Stimulated activated naive B cell treated with anti-CD40 and anti-IgM and Interleukin-4, amounts not matched to agents 10 μg/mL and 1 μg/mL and 100 μg/mL, for 72 hours (primary cell): ENCODE measurements at regions not wholly inside any gene's neighbourhood (a gene's known extent, or its start where the extent isn't known, plus 50 kb on each side); places are given as distances from the start of the nearest gene placed in this dataset.

Source experiments
- ATAC-seq, 2 donors: fragments of 150-1000 bp; cut with Tn5 transposase; replicated peaks; 2 replicates each; pipeline ENCODE4 v1.10.0; 2021; ENCODE audit warnings: moderate library complexity in 1 of 2
- DNase-seq: peaks from one replicate; pipeline ENCODE4 v3.0.0; 2021
- H3K27ac Mint-ChIP-seq: one replicate; pipeline ENCODE4 v1.8.0; 2022; ENCODE audit warnings: mild to moderate bottlenecking, mixed read lengths
- H3K27me3 Mint-ChIP-seq, 2 donors: one replicate each; pipeline ENCODE4 v1.8.0; 2022; ENCODE audit warnings: mixed read lengths in 2 of 2
- H3K36me3 Mint-ChIP-seq, 2 donors: one replicate each; pipeline ENCODE4 v1.8.0; 2022; ENCODE audit warnings: mixed read lengths in 2 of 2, mild to moderate bottlenecking in 1 of 2
- H3K4me1 Mint-ChIP-seq, 2 donors: one replicate each; pipeline ENCODE4 v1.8.0; 2022; ENCODE audit warnings: mixed read lengths in 2 of 2, mild to moderate bottlenecking in 1 of 2
- H3K4me3 Mint-ChIP-seq, 2 donors: one replicate each; pipeline ENCODE4 v1.8.0; 2022; ENCODE audit warnings: mild to moderate bottlenecking in 2 of 2, mixed read lengths in 2 of 2, moderate library complexity in 1 of 2
- H3K9me3 Mint-ChIP-seq, 2 donors: one replicate each; pipeline ENCODE4 v1.8.0; 2022; ENCODE audit warnings: mixed read lengths in 2 of 2, mild to moderate bottlenecking in 1 of 2

- Mint-ChIP-seq H3K27ac (no peak overlapping the region), H3K4me3 (no peak overlapping the region), H3K9me3 (no peaks in the 10 kb centered on the region), H3K36me3 (no peaks in the 10 kb centered on the region), H3K4me1 (no peaks in the 10 kb centered on the region), H3K27me3 (peaks cover 0 to 7% of the 10 kb centered on the region in 2 donors)
- ATAC-seq: no peak
- no peak for DNase-seq
These were observed 523.2 kb upstream of the HTR2A start for GRCh38 chr13:47420020-47420419.

GRCh38 chr13:47418206-47418920 is 521.5 kb upstream of the HTR2A start:
- no peaks in the 10 kb centered on the region for H3K36me3 Mint-ChIP-seq
- H3K4me1 Mint-ChIP-seq: no peaks in the 10 kb centered on the region
- no peak overlapping the region for H3K4me3 Mint-ChIP-seq
- no peak for DNase-seq
- ATAC-seq: no peak
- H3K27me3 Mint-ChIP-seq: peaks cover 0 to 4% of the 10 kb centered on the region in 2 donors
- no peaks in the 10 kb centered on the region for H3K9me3 Mint-ChIP-seq
- no peak overlapping the region for H3K27ac Mint-ChIP-seq

GRCh38 chr13:47417485-47417884 is 520.6 kb upstream of the HTR2A start:
- Mint-ChIP-seq H3K4me1 (no peaks in the 10 kb centered on the region), H3K27me3 (peaks cover 0 to 4% of the 10 kb centered on the region in 2 donors), H3K36me3 (no peaks in the 10 kb centered on the region), H3K4me3 (no peak overlapping the region), H3K27ac (no peak overlapping the region), H3K9me3 (no peaks in the 10 kb centered on the region)
- DNase-seq: no peak
- ATAC-seq: no peak

GRCh38 chr13:47415048-47415447 is 518.2 kb upstream of the HTR2A start:
- Mint-ChIP-seq H3K4me1 (no peaks in the 10 kb centered on the region), H3K27me3 (peaks cover 0 to 4% of the 10 kb centered on the region in 2 donors), H3K27ac (no peak overlapping the region), H3K4me3 (no peak overlapping the region), H3K36me3 (no peaks in the 10 kb centered on the region), H3K9me3 (no peaks in the 10 kb centered on the region)
- no peak for DNase-seq
- ATAC-seq: no peak

- Mint-ChIP-seq H3K4me3 (no peak overlapping the region), H3K4me1 (no peaks in the 10 kb centered on the region), H3K27ac (no peak overlapping the region), H3K9me3 (no peaks in the 10 kb centered on the region), H3K36me3 (no peaks in the 10 kb centered on the region), H3K27me3 (peaks cover 0 to 4% of the 10 kb centered on the region in 2 donors)
- ATAC-seq (no peak), DNase-seq (no peak)
These were observed 516.7 kb upstream of the HTR2A start for GRCh38 chr13:47413526-47413925.

GRCh38 chr13:47413112-47413511 is 516.3 kb upstream of the HTR2A start:
- DNase-seq: no peak
- Mint-ChIP-seq H3K27me3 (peaks cover 0 to 4% of the 10 kb centered on the region in 2 donors), H3K9me3 (no peaks in the 10 kb centered on the region), H3K36me3 (no peaks in the 10 kb centered on the region), H3K27ac (no peak overlapping the region), H3K4me3 (no peak overlapping the region), H3K4me1 (no peaks in the 10 kb centered on the region)
- ATAC-seq: no peak

- H3K9me3 Mint-ChIP-seq: no peaks in the 10 kb centered on the region
- H3K4me3 Mint-ChIP-seq: no peak overlapping the region
- no peaks in the 10 kb centered on the region for H3K36me3 Mint-ChIP-seq
- H3K4me1 Mint-ChIP-seq: no peaks in the 10 kb centered on the region
- DNase-seq: no peak
- H3K27ac Mint-ChIP-seq: no peak overlapping the region
- no peaks in the 10 kb centered on the region for H3K27me3 Mint-ChIP-seq
- ATAC-seq: no peak
These were observed 512.9 kb upstream of the HTR2A start for GRCh38 chr13:47409778-47410177.

GRCh38 chr13:47408546-47409319 is 511.9 kb upstream of the HTR2A start:
- Mint-ChIP-seq H3K27me3 (no peaks in the 10 kb centered on the region), H3K27ac (no peak overlapping the region), H3K36me3 (no peaks in the 10 kb centered on the region), H3K4me1 (no peaks in the 10 kb centered on the region), H3K4me3 (no peak overlapping the region), H3K9me3 (no peaks in the 10 kb centered on the region)
- no peak for ATAC-seq
- no peak for DNase-seq

- Mint-ChIP-seq H3K9me3 (no peaks in the 10 kb centered on the region), H3K27ac (no peak overlapping the region), H3K4me3 (no peak overlapping the region), H3K27me3 (no peaks in the 10 kb centered on the region), H3K36me3 (no peaks in the 10 kb centered on the region), H3K4me1 (no peaks in the 10 kb centered on the region)
- DNase-seq: no peak
- ATAC-seq: no peak
These were observed 511.0 kb upstream of the HTR2A start for GRCh38 chr13:47407808-47408207.

- Mint-ChIP-seq H3K9me3 (no peaks in the 10 kb centered on the region), H3K4me1 (no peaks in the 10 kb centered on the region), H3K36me3 (no peaks in the 10 kb centered on the region), H3K27ac (no peak overlapping the region), H3K27me3 (peaks cover 0 to 6% of the 10 kb centered on the region in 2 donors), H3K4me3 (no peak overlapping the region)
- no peak for ATAC-seq
- no peak for DNase-seq
These were observed 502.7 kb upstream of the HTR2A start for GRCh38 chr13:47399599-47399998.

GRCh38 chr13:47397739-47398138 is 500.9 kb upstream of the HTR2A start:
- ATAC-seq: no peak
- H3K4me1 Mint-ChIP-seq: no peaks in the 10 kb centered on the region
- no peaks in the 10 kb centered on the region for H3K9me3 Mint-ChIP-seq
- peaks cover 0 to 6% of the 10 kb centered on the region in 2 donors for H3K27me3 Mint-ChIP-seq
- H3K27ac Mint-ChIP-seq: no peak overlapping the region
- no peaks in the 10 kb centered on the region for H3K36me3 Mint-ChIP-seq
- no peak for DNase-seq
- H3K4me3 Mint-ChIP-seq: no peak overlapping the region

- Mint-ChIP-seq H3K27ac (no peak overlapping the region), H3K9me3 (peaks cover 2% of the 10 kb centered on the region in 2 donors), H3K27me3 (peaks cover 0 to 6% of the 10 kb centered on the region in 2 donors), H3K36me3 (no peaks in the 10 kb centered on the region), H3K4me1 (no peaks in the 10 kb centered on the region), H3K4me3 (no peak overlapping the region)
- ATAC-seq (no peak), DNase-seq (no peak)
These were observed 500.1 kb upstream of the HTR2A start for GRCh38 chr13:47396915-47397314.

GRCh38 chr13:47374741-47375140 is 477.9 kb upstream of the HTR2A start:
- ATAC-seq (no peak), DNase-seq (no peak)
- H3K9me3 Mint-ChIP-seq: peaks cover 8 to 10% of the 10 kb centered on the region in 2 donors
- H3K27me3 Mint-ChIP-seq: peaks cover 3 to 4% of the 10 kb centered on the region in 2 donors
- H3K4me1 Mint-ChIP-seq: no peaks in the 10 kb centered on the region
- H3K27ac Mint-ChIP-seq: no peak overlapping the region
- H3K4me3 Mint-ChIP-seq: no peak overlapping the region
- no peaks in the 10 kb centered on the region for H3K36me3 Mint-ChIP-seq

- no peak overlapping the region for H3K27ac Mint-ChIP-seq
- no peaks in the 10 kb centered on the region for H3K4me1 Mint-ChIP-seq
- H3K4me3 Mint-ChIP-seq: no peak overlapping the region
- ATAC-seq (no peak), DNase-seq (no peak)
- peaks cover 0 to 3% of the 10 kb centered on the region in 2 donors for H3K36me3 Mint-ChIP-seq
- H3K27me3 Mint-ChIP-seq: peaks cover 8% of the 10 kb centered on the region in 2 donors
- H3K9me3 Mint-ChIP-seq: peaks cover 14 to 18% of the 10 kb centered on the region in 2 donors
These were observed 475.9 kb upstream of the HTR2A start for GRCh38 chr13:47372751-47373150.

GRCh38 chr13:47351798-47352197 is 454.9 kb upstream of the HTR2A start:
- Mint-ChIP-seq H3K4me1 (no peaks in the 10 kb centered on the region), H3K27me3 (no peaks in the 10 kb centered on the region), H3K4me3 (no peak overlapping the region), H3K36me3 (no peaks in the 10 kb centered on the region), H3K27ac (no peak overlapping the region), H3K9me3 (peaks cover 5 to 9% of the 10 kb centered on the region in 2 donors)
- DNase-seq (no peak), ATAC-seq (no peak)
